Hepatocyte (in vitro differentiated cells): ENCODE measurements at regions not wholly inside any gene's neighbourhood (a gene's known extent, or its start where the extent isn't known, plus 50 kb on each side); places are given as distances from the start of the nearest gene placed in this dataset.

Source experiments
- DNase-seq: peaks from one replicate; pipeline ENCODE4 v3.0.0-alpha.2; 2016; ENCODE audit warnings: low spot score
- H2AFZ ChIP-seq: fragments of 200-600 bp; sonication (generic); 2 replicates; pipeline ENCODE4 v1.6.0; 2016; ENCODE audit warnings: antibody characterized with exemption, mild to moderate bottlenecking
- H3K27ac ChIP-seq: fragments of 200-600 bp; sonication (generic); 2 replicates; pipeline ENCODE4 v1.5.1; 2016; ENCODE audit warnings: mild to moderate bottlenecking
- H3K27me3 ChIP-seq: fragments of 200-600 bp; sonication (generic); 2 replicates; pipeline ENCODE4 v1.6.1; 2016
- H3K36me3 ChIP-seq: fragments of 200-600 bp; sonication (generic); replicated peaks from 2 replicates; pipeline ENCODE4 v1.5.1; 2016; ENCODE audit warnings: low read depth; ENCODE audit not compliant: insufficient read depth
- H3K4me1 ChIP-seq: fragments of 200-600 bp; sonication (generic); 2 replicates; pipeline ENCODE4 v1.5.1; 2016; ENCODE audit warnings: mild to moderate bottlenecking, moderate library complexity; ENCODE audit not compliant: insufficient read depth
- H3K4me2 ChIP-seq: fragments of 200-600 bp; sonication (generic); 2 replicates; pipeline ENCODE4 v1.6.0; 2016
- H3K4me3 ChIP-seq: fragments of 200-600 bp; sonication (generic); 2 replicates; pipeline ENCODE4 v1.5.1; 2016; ENCODE audit warnings: mild to moderate bottlenecking
- H3K79me2 ChIP-seq: fragments of 200-600 bp; sonication (generic); 2 replicates; pipeline ENCODE4 v1.6.0; 2017; ENCODE audit warnings: mild to moderate bottlenecking
- H3K9me2 ChIP-seq: fragments of 200-600 bp; sonication (generic); replicated peaks from 2 replicates; pipeline ENCODE4 v1.6.0; 2017; ENCODE audit warnings: mild to moderate bottlenecking; ENCODE audit not compliant: insufficient read depth
- H3K9me3 ChIP-seq: fragments of 200-600 bp; sonication (generic); 2 replicates; pipeline ENCODE4 v1.5.1; 2016; ENCODE audit warnings: low read depth, mild to moderate bottlenecking
- H4K20me1 ChIP-seq: fragments of 200-600 bp; sonication (generic); 2 replicates; pipeline ENCODE4 v1.6.0; 2016; ENCODE audit warnings: mild to moderate bottlenecking; ENCODE audit not compliant: insufficient read depth, poor library complexity, severe bottlenecking
- CTCF ChIP-seq: fragments of 200-600 bp; sonication (generic); IDR thresholded peaks from 2 replicates; pipeline ENCODE4 v1.5.1; 2016; ENCODE audit warnings: antibody characterized with exemption, mild to moderate bottlenecking; ENCODE audit not compliant: poor library complexity
- EZH2 ChIP-seq: fragments of 200-600 bp; sonication (generic); IDR thresholded peaks from 2 replicates; pipeline ENCODE4 v1.6.1; 2016; ENCODE audit warnings: antibody characterized with exemption, mild to moderate bottlenecking, borderline replicate concordance
- EZH2phosphoT487 ChIP-seq: fragments of 200-600 bp; sonication (generic); IDR thresholded peaks from one replicate; pipeline ENCODE4 v1.6.1; 2018; ENCODE audit warnings: antibody characterized with exemption, mild to moderate bottlenecking, low read depth, moderate library complexity; ENCODE audit not compliant: unreplicated experiment, severe bottlenecking
- WGBS: methylation state at CpG from one replicate; pipeline ENCODE4 v1.1.6; 2016; ENCODE audit warnings: low lambda C conversion rate; ENCODE audit errors: missing lambda C conversion rate; 5-methylcytosine and 5-hydroxymethylcytosine counted together

GRCh38 chr9:21634951-21635350 is 152.8 kb upstream of the IFNE start:
- Histone ChIP-seq H3K27me3 (no peaks in the 10 kb centered on the region), H3K4me2 (no peak overlapping the region), H3K4me3 (no peak overlapping the region), H3K4me1 (no peaks in the 10 kb centered on the region), H4K20me1 (no peaks in the 10 kb centered on the region), H3K36me3 (no peaks in the 10 kb centered on the region), H3K27ac (no peak overlapping the region), H3K9me2 (no peaks in the 10 kb centered on the region), H3K79me2 (no peaks in the 10 kb centered on the region), H2AFZ (no peak overlapping the region), H3K9me3 (no peaks in the 10 kb centered on the region)
- no peak for TF ChIP-seq CTCF
- TF ChIP-seq EZH2phosphoT487 = no peak
- TF ChIP-seq EZH2 = no peak
- WGBS = 96% methylated on average over 2 of the region's 2 CpGs
- no peak for DNase-seq

- WGBS = 94% methylated on average over 16 of the region's 16 CpGs
Observed at GRCh38 chr9:21638104-21638503, 156.0 kb upstream of the IFNE start.

GRCh38 chr9:21653091-21653490 is 149.3 kb upstream of the MTAP start:
- Histone ChIP-seq H3K4me2 (no peak overlapping the region), H3K9me2 (no peaks in the 10 kb centered on the region), H2AFZ (no peak overlapping the region), H3K9me3 (no peaks in the 10 kb centered on the region), H3K4me1 (no peaks in the 10 kb centered on the region), H3K36me3 (no peaks in the 10 kb centered on the region), H3K27me3 (no peaks in the 10 kb centered on the region), H3K4me3 (no peak overlapping the region), H3K79me2 (no peaks in the 10 kb centered on the region), H3K27ac (no peak overlapping the region), H4K20me1 (no peaks in the 10 kb centered on the region)
- no peak for DNase-seq
- 78% methylated on average over 3 of the region's 3 CpGs for WGBS
- TF ChIP-seq EZH2 (no peak), EZH2phosphoT487 (no peak), CTCF (no peak)

More at GRCh38 chr9:21638104-21638503, 156.0 kb upstream of the IFNE start:
- H3K27ac ChIP-seq = no peak overlapping the region
- no peak overlapping the region for H3K4me2 ChIP-seq
- H3K36me3 ChIP-seq = no peaks in the 10 kb centered on the region
- DNase-seq = no peak
- no peaks in the 10 kb centered on the region for H3K9me2 ChIP-seq
- no peaks in the 10 kb centered on the region for H3K79me2 ChIP-seq
- no peak overlapping the region for H3K4me3 ChIP-seq
- no peaks in the 10 kb centered on the region for H3K4me1 ChIP-seq
- H4K20me1 ChIP-seq = no peaks in the 10 kb centered on the region
- TF ChIP-seq EZH2 = no peak
- no peak for TF ChIP-seq EZH2phosphoT487
- TF ChIP-seq CTCF = no peak
- no peaks in the 10 kb centered on the region for H3K27me3 ChIP-seq
- H2AFZ ChIP-seq = no peak overlapping the region
- no peaks in the 10 kb centered on the region for H3K9me3 ChIP-seq

GRCh38 chr9:21653589-21653988 is 148.8 kb upstream of the MTAP start:
- Histone ChIP-seq H3K36me3 (no peaks in the 10 kb centered on the region), H3K4me1 (no peaks in the 10 kb centered on the region), H4K20me1 (no peaks in the 10 kb centered on the region), H3K27ac (no peak overlapping the region), H2AFZ (no peak overlapping the region), H3K27me3 (no peaks in the 10 kb centered on the region), H3K9me2 (no peaks in the 10 kb centered on the region), H3K79me2 (no peaks in the 10 kb centered on the region), H3K4me2 (no peak overlapping the region), H3K9me3 (no peaks in the 10 kb centered on the region), H3K4me3 (no peak overlapping the region)
- no peak for DNase-seq
- no peak for TF ChIP-seq EZH2phosphoT487
- TF ChIP-seq EZH2 = no peak
- TF ChIP-seq CTCF = no peak
- 87% methylated on average over 1 of the region's 1 CpG for WGBS
